ENCODE measurements at regions not wholly inside any gene's neighbourhood (a gene's known extent, or its start where the extent isn't known, plus 50 kb on each side); places are given as distances from the start of the nearest gene placed in this dataset.

DNA sequence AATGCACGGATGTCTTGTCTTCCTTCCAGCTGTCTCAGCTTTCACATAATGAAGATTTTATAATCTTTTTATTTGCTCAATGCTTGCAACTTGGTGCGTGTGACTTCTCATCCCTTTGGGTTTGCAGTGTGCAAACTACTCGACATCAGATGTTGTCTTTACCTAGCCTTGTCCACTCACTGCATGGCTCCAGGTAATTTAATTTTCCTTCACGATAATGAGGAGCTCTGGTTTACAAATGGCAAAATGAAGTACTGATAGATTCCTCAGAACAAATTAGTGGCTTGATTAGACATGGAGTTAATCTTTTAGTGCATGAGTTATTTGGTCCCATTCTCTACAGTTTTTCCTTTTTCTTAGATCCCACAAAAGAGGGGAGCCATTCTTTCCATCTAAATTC is 603.0 kb downstream of the CCDC171 start:
- Histone ChIP-seq H3K4me1 (ENCODE audit: insufficient read depth) (peaks cover 23% of the 10 kb centered on the region), H3K4me2 (no peak overlapping the region), H3K27me3 (no peaks in the 10 kb centered on the region), H3K9me2 (replicated peaks; ENCODE audit: insufficient read depth) (no peaks in the 10 kb centered on the region), H3K27ac (no peak overlapping the region), H3K4me3 (no peak overlapping the region), H2AFZ (no peak overlapping the region), H3K36me3 (replicated peaks; ENCODE audit: insufficient read depth, low read depth) (no peaks in the 10 kb centered on the region), H3K79me2 (no peaks in the 10 kb centered on the region), H3K9me3 (ENCODE audit: low read depth) (no peaks in the 10 kb centered on the region), H4K20me1 (ENCODE audit: insufficient read depth, poor library complexity, severe bottlenecking) (no peaks in the 10 kb centered on the region)
- TF ChIP-seq EZH2 (IDR thresholded peaks at IDR 0.05; ENCODE audit: borderline replicate concordance) (no peak), EZH2phosphoT487 (IDR thresholded peaks at IDR 0.05; ENCODE audit: low read depth, severe bottlenecking, unreplicated experiment) (no peak)
- TF ChIP-seq, protein P1, sequence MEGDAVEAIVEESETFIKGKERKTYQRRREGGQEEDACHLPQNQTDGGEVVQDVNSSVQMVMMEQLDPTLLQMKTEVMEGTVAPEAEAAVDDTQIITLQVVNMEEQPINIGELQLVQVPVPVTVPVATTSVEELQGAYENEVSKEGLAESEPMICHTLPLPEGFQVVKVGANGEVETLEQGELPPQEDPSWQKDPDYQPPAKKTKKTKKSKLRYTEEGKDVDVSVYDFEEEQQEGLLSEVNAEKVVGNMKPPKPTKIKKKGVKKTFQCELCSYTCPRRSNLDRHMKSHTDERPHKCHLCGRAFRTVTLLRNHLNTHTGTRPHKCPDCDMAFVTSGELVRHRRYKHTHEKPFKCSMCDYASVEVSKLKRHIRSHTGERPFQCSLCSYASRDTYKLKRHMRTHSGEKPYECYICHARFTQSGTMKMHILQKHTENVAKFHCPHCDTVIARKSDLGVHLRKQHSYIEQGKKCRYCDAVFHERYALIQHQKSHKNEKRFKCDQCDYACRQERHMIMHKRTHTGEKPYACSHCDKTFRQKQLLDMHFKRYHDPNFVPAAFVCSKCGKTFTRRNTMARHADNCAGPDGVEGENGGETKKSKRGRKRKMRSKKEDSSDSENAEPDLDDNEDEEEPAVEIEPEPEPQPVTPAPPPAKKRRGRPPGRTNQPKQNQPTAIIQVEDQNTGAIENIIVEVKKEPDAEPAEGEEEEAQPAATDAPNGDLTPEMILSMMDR (IDR thresholded peaks at IDR 0.05; ENCODE audit: poor library complexity): no peak
- DNase-seq (ENCODE audit: low spot score): no peak
- 88% methylated on average over 4 of the region's 4 CpGs for WGBS (ENCODE audit: low lambda C conversion rate, missing lambda C conversion rate)

DNA sequence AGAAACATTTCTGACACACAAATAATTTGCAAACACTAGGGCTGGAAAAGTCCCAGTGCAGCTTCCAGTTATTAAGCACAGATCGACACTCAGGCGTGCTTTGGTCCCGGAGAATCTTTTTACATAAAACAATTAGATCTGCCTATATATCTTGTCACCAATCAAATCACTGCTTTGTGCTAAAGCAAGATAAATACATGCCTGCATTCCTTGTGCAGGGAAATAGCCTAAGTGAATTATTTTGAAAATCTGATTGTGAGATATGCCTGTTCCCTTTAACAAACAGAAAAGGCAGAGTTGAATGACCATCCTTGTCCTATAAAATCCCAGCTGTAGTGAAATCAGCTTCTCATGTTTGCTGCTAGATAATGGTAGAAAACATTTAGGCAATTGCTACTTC is 604.4 kb downstream of the CCDC171 start:
- H3K79me2 ChIP-seq: no peaks in the 10 kb centered on the region
- no peaks in the 10 kb centered on the region for H3K36me3 ChIP-seq (replicated peaks; ENCODE audit: insufficient read depth, low read depth)
- no peaks in the 10 kb centered on the region for H4K20me1 ChIP-seq (ENCODE audit: insufficient read depth, poor library complexity, severe bottlenecking)
- H3K27me3 ChIP-seq: no peaks in the 10 kb centered on the region
- peak overlapping the region; percentile 62 for H3K27ac ChIP-seq
- TF ChIP-seq, protein P1 (IDR thresholded peaks at IDR 0.05; ENCODE audit: poor library complexity): no peak
- H3K4me3 ChIP-seq: no peak overlapping the region
- H3K4me1 ChIP-seq (ENCODE audit: insufficient read depth): peaks cover 23% of the 10 kb centered on the region
- H2AFZ ChIP-seq: peak overlapping the region; percentile 32
- no peaks in the 10 kb centered on the region for H3K9me2 ChIP-seq (replicated peaks; ENCODE audit: insufficient read depth)
- 58% methylated on average over 3 of the region's 3 CpGs for WGBS (ENCODE audit: low lambda C conversion rate, missing lambda C conversion rate)
- peak overlapping the region; percentile 24 for H3K4me2 ChIP-seq
- DNase-seq (ENCODE audit: low spot score): no peak
- H3K9me3 ChIP-seq (ENCODE audit: low read depth): no peaks in the 10 kb centered on the region

DNA sequence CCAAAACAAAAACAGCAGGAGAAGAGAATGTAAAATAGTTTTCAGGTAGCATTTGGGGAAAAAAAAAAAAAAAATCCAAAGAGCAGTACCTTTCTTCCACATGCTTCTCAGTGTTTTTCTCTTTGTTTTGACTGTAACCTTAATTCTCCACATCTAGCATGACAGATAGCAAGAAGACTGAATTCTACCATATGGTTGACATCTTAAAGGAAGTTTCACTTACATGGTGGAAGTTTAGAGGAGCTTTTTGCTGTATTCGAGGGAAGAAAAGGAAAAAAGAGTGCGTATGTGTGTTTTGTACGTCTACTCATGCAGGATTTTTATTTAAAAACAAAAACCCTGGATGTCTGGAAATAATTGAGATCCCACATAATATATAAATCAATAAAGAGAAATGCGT is 604.8 kb downstream of the CCDC171 start:
- no peaks in the 10 kb centered on the region for H3K27me3 ChIP-seq
- no peaks in the 10 kb centered on the region for H3K79me2 ChIP-seq
- WGBS (ENCODE audit: low lambda C conversion rate, missing lambda C conversion rate): 64% methylated on average over 4 of the region's 4 CpGs
- no peak for DNase-seq (ENCODE audit: low spot score)
- no peak overlapping the region for H3K4me3 ChIP-seq
- peak overlapping the region; percentile 62 for H3K27ac ChIP-seq
- peak overlapping the region; percentile 24 for H3K4me2 ChIP-seq
- peak overlapping the region; percentile 32 for H2AFZ ChIP-seq
- TF ChIP-seq EZH2 (IDR thresholded peaks at IDR 0.05; ENCODE audit: borderline replicate concordance) (no peak), EZH2phosphoT487 (IDR thresholded peaks at IDR 0.05; ENCODE audit: low read depth, severe bottlenecking, unreplicated experiment) (no peak)
- TF ChIP-seq, protein P1 (IDR thresholded peaks at IDR 0.05; ENCODE audit: poor library complexity): no peak
- H4K20me1 ChIP-seq (ENCODE audit: insufficient read depth, poor library complexity, severe bottlenecking): no peaks in the 10 kb centered on the region
- peaks cover 23% of the 10 kb centered on the region for H3K4me1 ChIP-seq (ENCODE audit: insufficient read depth)
- no peaks in the 10 kb centered on the region for H3K9me2 ChIP-seq (replicated peaks; ENCODE audit: insufficient read depth)
- H3K36me3 ChIP-seq (replicated peaks; ENCODE audit: insufficient read depth, low read depth): no peaks in the 10 kb centered on the region
- H3K9me3 ChIP-seq (ENCODE audit: low read depth): no peaks in the 10 kb centered on the region

DNA sequence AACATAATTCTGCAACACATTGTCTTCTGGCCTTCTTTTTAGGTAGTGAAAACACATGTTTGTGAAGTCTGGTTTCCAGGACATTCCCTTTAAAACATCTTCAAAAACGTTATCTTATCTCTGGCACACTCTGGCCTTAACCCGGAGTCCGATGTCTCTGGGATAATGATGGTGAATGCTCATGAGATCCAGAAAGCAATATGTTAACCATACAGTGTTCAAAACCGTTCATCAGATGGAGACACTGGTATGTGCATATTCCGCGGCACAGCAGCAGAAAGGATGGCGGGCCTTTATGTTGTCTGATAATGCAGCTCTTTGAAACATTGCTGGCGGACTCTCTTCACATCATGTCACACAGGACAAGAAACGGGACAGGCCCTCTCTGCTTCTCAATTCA is 605.2 kb downstream of the CCDC171 start:
- Histone ChIP-seq H3K9me2 (replicated peaks; ENCODE audit: insufficient read depth) (no peaks in the 10 kb centered on the region), H2AFZ (peak overlapping the region; percentile 32), H3K4me1 (ENCODE audit: insufficient read depth) (peaks cover 23% of the 10 kb centered on the region), H3K27ac (peak overlapping the region; percentile 62), H4K20me1 (ENCODE audit: insufficient read depth, poor library complexity, severe bottlenecking) (no peaks in the 10 kb centered on the region), H3K36me3 (replicated peaks; ENCODE audit: insufficient read depth, low read depth) (no peaks in the 10 kb centered on the region), H3K79me2 (no peaks in the 10 kb centered on the region), H3K27me3 (no peaks in the 10 kb centered on the region), H3K4me2 (peak overlapping the region; percentile 24), H3K4me3 (no peak overlapping the region), H3K9me3 (ENCODE audit: low read depth) (no peaks in the 10 kb centered on the region)
- WGBS (ENCODE audit: low lambda C conversion rate, missing lambda C conversion rate): 45% methylated on average over 9 of the region's 9 CpGs
- TF ChIP-seq EZH2phosphoT487 (IDR thresholded peaks at IDR 0.05; ENCODE audit: low read depth, severe bottlenecking, unreplicated experiment) (no peak), EZH2 (IDR thresholded peaks at IDR 0.05; ENCODE audit: borderline replicate concordance) (no peak)
- TF ChIP-seq, protein P1 (IDR thresholded peaks at IDR 0.05; ENCODE audit: poor library complexity): no peak
- DNase-seq (ENCODE audit: low spot score): no peak
